AG04449 (cell line): ENCODE measurements at regions not wholly inside any gene's neighbourhood (a gene's known extent, or its start where the extent isn't known, plus 50 kb on each side); places are given as distances from the start of the nearest gene placed in this dataset.
A peak's percentile ranks its signal among the peaks of the same experiment; 100 is the strongest.

Source experiments
- CTCF ChIA-PET: fragments of 350-600 bp; formaldehyde crosslinking; extraction: SDS; loops from one replicate; lab custom pipeline; 2021; ENCODE audit warnings: antibody characterized with exemption; lab: Yijun Ruan, JAX
- POLR2A ChIA-PET: fragments of 400-600, 350-600 bp; formaldehyde crosslinking; extraction: SDS; loops from one replicate; lab custom pipeline; 2020; ENCODE audit warnings: antibody characterized with exemption, inconsistent platforms; lab: Yijun Ruan, JAX
- DNase-seq: peaks from one replicate; pipeline ENCODE4 v3.0.0-alpha.2; 2010; ENCODE audit warnings: low read depth, low spot score
- H3K4me3 ChIP-seq: 2 replicates; pipeline ENCODE4 v1.5.1; 2011; ENCODE audit warnings: low read depth, mild to moderate bottlenecking, control low read depth, low read length
- TF ChIP-seq, protein P1 (sequence below): IDR thresholded peaks from one replicate; pipeline ENCODE4 v1.5.1; 2011; ENCODE audit warnings: mild to moderate bottlenecking, moderate library complexity, low read length, control low read depth, inconsistent platforms; ENCODE audit not compliant: insufficient read depth; ENCODE audit errors: missing control alignments

DNA sequence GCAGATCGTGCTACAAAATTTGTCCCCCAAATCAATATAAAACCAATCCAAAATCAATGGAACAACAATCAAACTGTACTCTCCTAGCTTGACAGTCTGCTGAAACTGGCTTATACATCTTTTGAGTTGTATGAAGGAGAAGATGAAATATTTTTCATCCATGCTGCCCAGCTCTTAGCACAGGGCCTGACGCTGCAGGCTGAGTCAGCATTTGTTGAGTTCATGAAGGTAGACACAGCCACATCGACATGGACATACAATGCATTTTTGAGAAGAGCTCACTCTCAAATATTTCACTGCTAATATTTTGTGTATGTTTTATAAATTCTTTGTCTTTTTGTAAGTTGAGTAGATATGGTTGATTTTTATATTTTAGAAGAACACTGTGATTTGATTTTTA lies 327.3 kb downstream of the OTOL1 start:
- ChIA-PET POLR2A (no interaction called here), CTCF (no interaction called here)
- TF ChIP-seq, protein P1, sequence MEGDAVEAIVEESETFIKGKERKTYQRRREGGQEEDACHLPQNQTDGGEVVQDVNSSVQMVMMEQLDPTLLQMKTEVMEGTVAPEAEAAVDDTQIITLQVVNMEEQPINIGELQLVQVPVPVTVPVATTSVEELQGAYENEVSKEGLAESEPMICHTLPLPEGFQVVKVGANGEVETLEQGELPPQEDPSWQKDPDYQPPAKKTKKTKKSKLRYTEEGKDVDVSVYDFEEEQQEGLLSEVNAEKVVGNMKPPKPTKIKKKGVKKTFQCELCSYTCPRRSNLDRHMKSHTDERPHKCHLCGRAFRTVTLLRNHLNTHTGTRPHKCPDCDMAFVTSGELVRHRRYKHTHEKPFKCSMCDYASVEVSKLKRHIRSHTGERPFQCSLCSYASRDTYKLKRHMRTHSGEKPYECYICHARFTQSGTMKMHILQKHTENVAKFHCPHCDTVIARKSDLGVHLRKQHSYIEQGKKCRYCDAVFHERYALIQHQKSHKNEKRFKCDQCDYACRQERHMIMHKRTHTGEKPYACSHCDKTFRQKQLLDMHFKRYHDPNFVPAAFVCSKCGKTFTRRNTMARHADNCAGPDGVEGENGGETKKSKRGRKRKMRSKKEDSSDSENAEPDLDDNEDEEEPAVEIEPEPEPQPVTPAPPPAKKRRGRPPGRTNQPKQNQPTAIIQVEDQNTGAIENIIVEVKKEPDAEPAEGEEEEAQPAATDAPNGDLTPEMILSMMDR: no peak
- no peak overlapping the region for H3K4me3 ChIP-seq
- no peak for DNase-seq

DNA sequence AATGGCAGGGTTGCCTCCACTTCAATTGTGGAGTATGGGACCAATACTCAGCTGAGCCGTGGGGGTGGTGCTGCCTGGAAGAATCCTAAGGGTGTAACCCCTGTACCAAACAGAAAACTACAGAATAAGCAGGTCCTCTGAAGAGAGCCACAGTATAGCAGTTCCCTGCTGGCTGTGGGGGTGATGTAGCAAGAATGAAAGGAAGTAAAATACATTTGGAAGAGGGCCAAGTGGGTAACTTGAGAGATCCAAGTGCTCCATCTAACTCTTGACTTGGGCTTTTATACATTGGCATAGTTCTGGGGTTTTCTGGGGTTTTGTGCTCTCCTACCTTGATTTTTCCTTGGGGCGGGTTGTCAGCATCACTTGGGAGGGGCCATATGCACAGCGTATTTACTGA lies 341.4 kb downstream of the OTOL1 start:
- no peak for DNase-seq
- H3K4me3 ChIP-seq: no peak overlapping the region
- CTCF ChIA-PET: no interaction called here
- TF ChIP-seq, protein P1: no peak
- POLR2A ChIA-PET: no interaction called here

DNA sequence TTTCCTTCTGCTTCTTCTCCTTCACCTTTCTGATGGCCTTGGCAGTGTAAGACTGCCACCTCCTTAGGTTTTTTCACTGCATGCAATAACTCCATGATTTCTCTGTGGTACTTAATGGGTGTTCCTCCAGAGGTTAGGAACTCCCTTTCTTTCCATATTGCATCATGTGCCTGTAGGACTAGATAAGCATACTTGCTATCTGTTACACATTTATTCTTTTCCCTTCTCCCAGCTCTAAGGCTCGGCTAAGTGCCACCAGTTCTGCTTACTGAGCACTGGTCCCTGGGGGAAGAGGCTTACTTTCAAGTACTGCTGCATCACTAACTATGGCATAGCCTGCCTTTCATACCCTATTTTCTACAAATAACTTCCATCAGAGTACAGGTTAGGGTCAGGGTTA lies 351.8 kb downstream of the OTOL1 start:
- POLR2A ChIA-PET: no interaction called here
- no peak for DNase-seq
- CTCF ChIA-PET: no interaction called here
- H3K4me3 ChIP-seq: no peak overlapping the region
- TF ChIP-seq, protein P1: no peak

DNA sequence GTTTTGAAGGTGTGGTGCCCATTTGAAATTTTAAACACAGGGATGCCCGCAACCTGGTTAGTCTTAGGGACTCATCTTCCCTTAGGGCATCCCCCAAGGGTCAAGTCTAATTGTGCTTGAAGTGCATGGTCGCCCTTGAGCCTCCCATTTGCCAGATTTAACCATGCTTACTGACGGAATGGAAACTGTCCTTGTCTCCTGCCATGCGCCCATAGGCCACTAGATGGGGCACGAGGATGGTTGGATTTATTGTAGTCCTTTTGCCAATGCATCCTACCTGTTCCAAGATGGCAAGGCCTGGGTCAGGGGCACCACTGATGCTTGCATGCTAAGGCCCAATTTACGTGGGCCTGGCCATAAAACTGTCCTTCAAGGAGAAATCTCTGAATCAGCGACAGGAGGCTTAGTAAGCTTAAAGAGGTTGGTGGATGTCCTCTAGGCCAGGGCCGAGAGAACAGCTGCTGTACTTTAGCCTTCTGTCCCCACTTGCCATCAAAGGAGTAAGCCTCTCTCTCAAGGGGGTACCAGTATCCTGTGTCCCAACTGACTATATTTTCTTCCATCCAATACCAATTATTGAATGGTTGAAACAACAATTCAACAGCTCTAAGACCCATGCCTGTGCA lies 355.4 kb downstream of the OTOL1 start:
- no peak overlapping the region for H3K4me3 ChIP-seq
- ChIA-PET POLR2A (no interaction called here), CTCF (interaction anchor here (0.6 to 1.5 kb wide), 5 partner anchors 7 to 658 kb away, joined by 3 to 6 read pairs (median 3); no protein-coding TSS in a partner anchor)
- no peak for DNase-seq
- TF ChIP-seq, protein P1: peak; percentile 81

DNA sequence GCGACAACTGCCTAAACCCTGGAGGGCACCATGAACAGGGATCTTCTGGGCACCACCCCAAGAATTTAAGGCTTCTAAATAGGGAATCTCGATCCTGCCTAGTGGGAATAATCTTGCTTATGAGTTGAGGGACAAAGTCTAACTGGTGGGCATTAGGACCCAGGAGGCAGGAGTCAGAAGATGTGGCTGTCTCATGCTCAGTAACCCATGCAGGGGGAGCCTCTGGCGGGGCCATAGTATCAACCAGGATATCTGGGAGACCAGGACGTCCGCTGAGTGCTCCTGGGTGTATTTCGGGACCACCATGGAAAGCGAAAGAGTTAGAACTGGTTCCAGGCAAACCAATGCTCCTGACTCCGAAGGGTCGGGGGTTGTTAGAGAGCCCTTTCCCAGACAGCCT lies 356.1 kb downstream of the OTOL1 start:
- DNase-seq: no peak
- TF ChIP-seq, protein P1: no peak
- ChIA-PET POLR2A (no interaction called here), CTCF (interaction anchor here (0.8 to 1.5 kb wide), 4 partner anchors 12 to 658 kb away, joined by 3 to 6 read pairs (median 4); no protein-coding TSS in a partner anchor)
- no peak overlapping the region for H3K4me3 ChIP-seq

DNA sequence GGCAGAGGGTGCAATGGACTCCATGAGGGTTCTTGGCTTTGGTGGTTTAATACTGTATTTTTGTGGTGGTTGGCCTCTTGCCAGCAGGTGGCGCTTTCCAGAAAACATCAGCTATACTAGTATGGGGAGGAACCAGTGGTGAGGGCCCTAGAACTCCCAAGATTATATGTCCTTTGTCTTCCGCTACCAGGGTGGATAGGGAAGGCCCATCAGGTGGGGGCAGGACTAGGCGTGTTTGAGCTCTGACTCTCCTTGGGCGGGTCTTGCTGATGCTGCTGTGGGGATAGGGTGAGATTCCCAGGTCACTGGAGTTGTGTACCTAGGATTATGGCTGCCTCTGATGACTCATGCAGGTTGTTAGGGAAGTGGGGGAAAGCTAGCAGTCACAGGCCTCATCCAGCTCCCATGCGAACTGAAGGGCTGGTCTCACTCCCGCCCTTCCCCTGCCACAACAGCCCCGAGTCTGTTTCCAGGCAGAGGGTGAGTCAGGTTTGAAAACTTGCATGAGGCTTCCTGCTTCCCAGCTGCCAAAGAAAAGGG lies 357.7 kb downstream of the OTOL1 start:
- H3K4me3 ChIP-seq: no peak overlapping the region
- peak; percentile 26 for DNase-seq
- POLR2A ChIA-PET: no interaction called here
- CTCF ChIA-PET: interaction anchor here (0.9 to 1.1 kb wide), 2 partner anchors 14 to 60 kb away, joined by 3 read pairs; no protein-coding TSS in a partner anchor
- TF ChIP-seq, protein P1: peak; percentile 2
